ENCODE measurements at regions not wholly inside any gene's neighbourhood (a gene's known extent, or its start where the extent isn't known, plus 50 kb on each side); places are given as distances from the start of the nearest gene placed in this dataset.
"Not testable (repeated sequence)": the region's sequence is repeated elsewhere in the genome, so short reads cannot be mapped to it uniquely, and the experiment has no call there.

GRCh38 chr14:86346818-86347384 is 817.0 kb downstream of the FLRT2 start:
- no peak for TF ChIP-seq CTCF (IDR thresholded peaks at IDR 0.05; ENCODE audit: control insufficient read depth, extremely low read depth, insufficient read depth)
- no peak overlapping the region for H3K4me3 ChIP-seq (ENCODE audit: low read depth, low read length)
- DNase-seq (ENCODE audit: low read depth), result no peak

GRCh38 chr14:86334355-86334754 is 804.4 kb downstream of the FLRT2 start:
- TF ChIP-seq CTCF (IDR thresholded peaks at IDR 0.05; ENCODE audit: control insufficient read depth, extremely low read depth, insufficient read depth), result no peak
- no peak overlapping the region for H3K4me3 ChIP-seq (ENCODE audit: low read depth, low read length)
- no peak for DNase-seq (ENCODE audit: low read depth)

DNA sequence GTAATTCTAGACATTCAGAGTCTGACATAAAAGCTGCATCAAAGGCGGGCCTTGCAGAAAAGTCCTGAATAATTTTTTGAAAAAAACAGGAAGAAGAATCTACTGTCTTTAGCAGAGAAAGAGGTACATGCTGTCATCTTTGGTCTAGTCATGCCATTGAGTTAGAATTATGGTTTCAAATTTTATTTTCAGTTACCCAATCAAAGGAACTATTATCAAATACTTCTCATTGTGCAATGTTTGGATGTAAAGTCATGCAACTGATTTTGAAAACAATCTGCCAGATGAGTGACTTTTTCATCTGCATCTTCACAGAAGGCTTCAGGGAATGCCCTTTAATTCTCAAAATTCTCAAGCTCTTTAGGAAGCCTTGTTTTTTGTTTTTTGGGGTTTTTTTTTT is 803.5 kb downstream of the FLRT2 start:
- DNase-seq (ENCODE audit: low read depth), result no peak
- no peak for TF ChIP-seq CTCF (IDR thresholded peaks at IDR 0.05; ENCODE audit: control insufficient read depth, extremely low read depth, insufficient read depth)

GRCh38 chr14:86331341-86331740 is 801.4 kb downstream of the FLRT2 start:
- H3K4me3 ChIP-seq (ENCODE audit: low read depth, low read length), result no peak overlapping the region
- no peak for TF ChIP-seq CTCF (IDR thresholded peaks at IDR 0.05; ENCODE audit: control insufficient read depth, extremely low read depth, insufficient read depth)
- no peak for DNase-seq (ENCODE audit: low read depth)

More for the DNA sequence above, 803.5 kb downstream of the FLRT2 start:
- H3K4me3 ChIP-seq (ENCODE audit: low read depth, low read length), result no peak overlapping the region

- no peak for DNase-seq (ENCODE audit: low read depth)
- no peak overlapping the region for H3K4me3 ChIP-seq (ENCODE audit: low read depth, low read length)
- TF ChIP-seq CTCF (IDR thresholded peaks at IDR 0.05; ENCODE audit: control insufficient read depth, extremely low read depth, insufficient read depth), result no peak
These were observed 791.2 kb downstream of the FLRT2 start for GRCh38 chr14:86321151-86321550.

- H3K4me3 ChIP-seq (ENCODE audit: low read depth, low read length), result not testable (repeated sequence)
These were observed 782.3 kb downstream of the FLRT2 start for GRCh38 chr14:86312154-86312665.

GRCh38 chr14:86311151-86311550 is 781.2 kb downstream of the FLRT2 start:
- no peak for DNase-seq (ENCODE audit: low read depth)
- TF ChIP-seq CTCF (IDR thresholded peaks at IDR 0.05; ENCODE audit: control insufficient read depth, extremely low read depth, insufficient read depth), result no peak
- no peak overlapping the region for H3K4me3 ChIP-seq (ENCODE audit: low read depth, low read length)

More at GRCh38 chr14:86312154-86312665, 782.3 kb downstream of the FLRT2 start:
- not testable (repeated sequence) for DNase-seq (ENCODE audit: low read depth)
